ENCODE measurements at regions not wholly inside any gene's neighbourhood (a gene's known extent, or its start where the extent isn't known, plus 50 kb on each side); places are given as distances from the start of the nearest gene placed in this dataset.

DNA sequence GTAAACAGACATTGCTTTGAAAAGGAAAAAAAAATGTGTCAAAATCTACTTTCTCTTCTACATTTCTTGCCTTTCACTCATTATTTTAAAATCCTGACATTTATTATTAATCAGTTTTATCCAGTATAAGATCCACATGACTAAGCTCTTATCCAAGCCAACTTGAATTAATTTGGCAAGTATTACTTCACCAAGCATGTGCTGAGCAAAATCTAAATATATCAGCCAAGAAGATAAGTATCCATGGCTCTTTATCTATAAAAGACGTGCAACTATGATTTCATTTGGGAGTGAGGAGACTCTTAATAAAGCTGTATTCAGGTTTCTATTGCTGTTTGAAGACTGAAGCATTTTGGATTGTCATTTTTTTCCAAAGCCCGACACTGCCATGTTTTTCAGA is 221.3 kb downstream of the TRIM36 start:
- TF ChIP-seq, protein P1, sequence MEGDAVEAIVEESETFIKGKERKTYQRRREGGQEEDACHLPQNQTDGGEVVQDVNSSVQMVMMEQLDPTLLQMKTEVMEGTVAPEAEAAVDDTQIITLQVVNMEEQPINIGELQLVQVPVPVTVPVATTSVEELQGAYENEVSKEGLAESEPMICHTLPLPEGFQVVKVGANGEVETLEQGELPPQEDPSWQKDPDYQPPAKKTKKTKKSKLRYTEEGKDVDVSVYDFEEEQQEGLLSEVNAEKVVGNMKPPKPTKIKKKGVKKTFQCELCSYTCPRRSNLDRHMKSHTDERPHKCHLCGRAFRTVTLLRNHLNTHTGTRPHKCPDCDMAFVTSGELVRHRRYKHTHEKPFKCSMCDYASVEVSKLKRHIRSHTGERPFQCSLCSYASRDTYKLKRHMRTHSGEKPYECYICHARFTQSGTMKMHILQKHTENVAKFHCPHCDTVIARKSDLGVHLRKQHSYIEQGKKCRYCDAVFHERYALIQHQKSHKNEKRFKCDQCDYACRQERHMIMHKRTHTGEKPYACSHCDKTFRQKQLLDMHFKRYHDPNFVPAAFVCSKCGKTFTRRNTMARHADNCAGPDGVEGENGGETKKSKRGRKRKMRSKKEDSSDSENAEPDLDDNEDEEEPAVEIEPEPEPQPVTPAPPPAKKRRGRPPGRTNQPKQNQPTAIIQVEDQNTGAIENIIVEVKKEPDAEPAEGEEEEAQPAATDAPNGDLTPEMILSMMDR (IDR thresholded peaks at IDR 0.05; ENCODE audit: low read depth, low read length, missing control alignments) = no peak
- no peak overlapping the region for H3K4me3 ChIP-seq (ENCODE audit: low read depth, low read length)
- DNase-seq (ENCODE audit: low read depth) = no peak
- in situ Hi-C loops (cut with HindIII; ENCODE audit: low sequenced_read_pairs) = no loop called here

GRCh38 chr5:114940709-114941108 is 229.0 kb downstream of the TRIM36 start:
- in situ Hi-C loops (cut with HindIII; ENCODE audit: low sequenced_read_pairs) = no loop called here
- DNase-seq (ENCODE audit: low read depth) = no peak
- no peak overlapping the region for H3K4me3 ChIP-seq (ENCODE audit: low read depth, low read length)
- TF ChIP-seq, protein P1 (IDR thresholded peaks at IDR 0.05; ENCODE audit: low read depth, low read length, missing control alignments) = no peak

GRCh38 chr5:114935490-114935889 is 234.2 kb downstream of the TRIM36 start:
- TF ChIP-seq, protein P1 (IDR thresholded peaks at IDR 0.05; ENCODE audit: low read depth, low read length, missing control alignments) = no peak
- in situ Hi-C loops (cut with HindIII; ENCODE audit: low sequenced_read_pairs) = no loop called here
- H3K4me3 ChIP-seq (ENCODE audit: low read depth, low read length) = no peak overlapping the region
- no peak for DNase-seq (ENCODE audit: low read depth)

- no peak for DNase-seq (ENCODE audit: low read depth)
- TF ChIP-seq, protein P1 (IDR thresholded peaks at IDR 0.05; ENCODE audit: low read depth, low read length, missing control alignments) = no peak
- H3K4me3 ChIP-seq (ENCODE audit: low read depth, low read length) = no peak overlapping the region
- in situ Hi-C loops (cut with HindIII; ENCODE audit: low sequenced_read_pairs) = no loop called here
Measured at GRCh38 chr5:114928644-114929462, 240.9 kb downstream of the TRIM36 start.

DNA sequence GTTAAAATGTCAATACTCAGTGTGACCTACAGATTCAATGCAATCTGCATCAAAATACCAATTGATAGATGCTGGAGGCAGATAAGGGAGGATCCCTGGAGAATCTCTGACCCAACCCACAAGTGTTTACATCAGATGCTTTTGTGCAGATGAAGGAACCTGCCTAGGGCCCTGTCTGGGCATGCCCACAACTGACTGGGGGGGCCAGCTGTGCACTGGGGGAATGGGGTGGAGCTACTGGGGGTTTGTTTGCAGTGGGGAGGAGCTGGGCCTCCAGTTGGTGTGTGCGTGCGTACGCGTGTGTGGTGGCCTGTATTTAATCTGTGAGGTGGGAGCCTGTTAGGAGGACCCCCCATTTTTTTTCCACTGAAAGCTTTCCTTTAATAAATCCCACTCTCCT is 244.9 kb downstream of the TRIM36 start:
- no peak overlapping the region for H3K4me3 ChIP-seq (ENCODE audit: low read depth, low read length)
- TF ChIP-seq, protein P1 (IDR thresholded peaks at IDR 0.05; ENCODE audit: low read depth, low read length, missing control alignments) = no peak
- in situ Hi-C loops (cut with HindIII; ENCODE audit: low sequenced_read_pairs) = no loop called here
- no peak for DNase-seq (ENCODE audit: low read depth)

DNA sequence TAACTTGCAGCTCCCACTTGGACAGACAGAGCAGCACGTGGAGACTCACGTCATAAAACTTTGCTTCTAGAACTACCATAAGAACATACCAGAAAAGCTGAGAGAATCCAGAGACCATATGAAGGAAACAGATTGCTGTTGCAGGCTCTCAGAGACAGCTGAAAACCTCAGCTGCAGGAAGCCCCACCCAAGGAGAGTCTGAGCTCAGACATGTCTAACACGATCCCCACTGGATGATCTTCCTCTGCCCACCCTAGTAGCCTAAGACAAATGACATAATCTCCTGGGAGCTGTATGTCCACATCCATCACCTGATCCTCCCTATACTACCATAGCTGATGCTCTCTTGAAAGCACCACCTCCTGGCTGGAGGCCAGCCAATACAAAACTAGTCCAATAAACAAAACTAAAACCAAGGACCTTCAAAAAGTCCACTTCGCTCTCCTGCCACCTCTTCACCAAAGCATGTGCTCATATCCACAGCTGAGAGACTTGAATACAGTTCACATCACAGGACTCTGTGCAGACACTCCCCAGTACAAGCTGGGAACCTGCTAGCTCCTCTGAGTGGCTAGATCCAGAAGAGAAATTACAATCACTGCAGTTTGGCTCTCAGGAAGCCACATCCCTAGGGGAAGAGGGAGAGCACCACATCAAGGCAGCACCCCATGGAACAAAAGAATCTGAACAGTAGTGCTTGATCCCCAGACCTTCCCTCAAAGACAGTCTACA is 257.4 kb downstream of the TRIM36 start:
- in situ Hi-C loops (cut with HindIII; ENCODE audit: low sequenced_read_pairs) = no loop called here
- DNase-seq (ENCODE audit: low read depth) = no peak
- TF ChIP-seq, protein P1 (IDR thresholded peaks at IDR 0.05; ENCODE audit: low read depth, low read length, missing control alignments) = no peak
- no peak overlapping the region for H3K4me3 ChIP-seq (ENCODE audit: low read depth, low read length)

Measured in astrocyte of the cerebellum (primary cell).